ENCODE measurements at regions not wholly inside any gene's neighbourhood (a gene's known extent, or its start where the extent isn't known, plus 50 kb on each side); places are given as distances from the start of the nearest gene placed in this dataset.

- no peaks in the 10 kb centered on the region for H3K4me1 ChIP-seq (ENCODE audit: low read depth, poor library complexity, severe bottlenecking)
- no peak overlapping the region for H3K4me2 ChIP-seq
- no peak for TF ChIP-seq CTCF (conservative IDR thresholded peaks at IDR 0.05; ENCODE audit: low read depth, low read length)
- H4K20me1 ChIP-seq (ENCODE audit: insufficient read depth): no peaks in the 10 kb centered on the region
- H3K4me3 ChIP-seq (IDR thresholded peaks at IDR 0.05; ENCODE audit: insufficient read depth, low read depth, low read length): no peak overlapping the region
- H3K9ac ChIP-seq: no peak overlapping the region
- H3K27ac ChIP-seq: no peak overlapping the region
- no peaks in the 10 kb centered on the region for H3K36me3 ChIP-seq (ENCODE audit: insufficient read depth)
- H2AFZ ChIP-seq (ENCODE audit: low read depth): no peak overlapping the region
- H3K79me2 ChIP-seq (ENCODE audit: insufficient read depth, low read depth): no peaks in the 10 kb centered on the region
- no peaks in the 10 kb centered on the region for H3K27me3 ChIP-seq (ENCODE audit: insufficient read depth, low read depth)
Observed at GRCh38 chr2:49278561-49278960, 124.2 kb upstream of the FSHR start.

GRCh38 chr2:49278141-49278540 is 123.8 kb upstream of the FSHR start:
- Histone ChIP-seq H3K27ac (no peak overlapping the region), H3K4me2 (no peak overlapping the region), H3K36me3 (ENCODE audit: insufficient read depth) (no peaks in the 10 kb centered on the region), H3K79me2 (ENCODE audit: insufficient read depth, low read depth) (no peaks in the 10 kb centered on the region), H3K4me1 (ENCODE audit: low read depth, poor library complexity, severe bottlenecking) (no peaks in the 10 kb centered on the region), H2AFZ (ENCODE audit: low read depth) (no peak overlapping the region), H3K4me3 (IDR thresholded peaks at IDR 0.05; ENCODE audit: insufficient read depth, low read depth, low read length) (no peak overlapping the region), H4K20me1 (ENCODE audit: insufficient read depth) (no peaks in the 10 kb centered on the region), H3K9ac (no peak overlapping the region), H3K27me3 (ENCODE audit: insufficient read depth, low read depth) (no peaks in the 10 kb centered on the region)
- no peak for TF ChIP-seq CTCF (conservative IDR thresholded peaks at IDR 0.05; ENCODE audit: low read depth, low read length)

- no peak overlapping the region for H3K4me3 ChIP-seq (IDR thresholded peaks at IDR 0.05; ENCODE audit: insufficient read depth, low read depth, low read length)
- no peak for TF ChIP-seq CTCF (conservative IDR thresholded peaks at IDR 0.05; ENCODE audit: low read depth, low read length)
- H3K9ac ChIP-seq: no peak overlapping the region
- no peaks in the 10 kb centered on the region for H3K79me2 ChIP-seq (ENCODE audit: insufficient read depth, low read depth)
- no peak overlapping the region for H3K27ac ChIP-seq
- no peak overlapping the region for H3K4me2 ChIP-seq
- no peaks in the 10 kb centered on the region for H3K4me1 ChIP-seq (ENCODE audit: low read depth, poor library complexity, severe bottlenecking)
- no peak overlapping the region for H2AFZ ChIP-seq (ENCODE audit: low read depth)
- H4K20me1 ChIP-seq (ENCODE audit: insufficient read depth): no peaks in the 10 kb centered on the region
- H3K27me3 ChIP-seq (ENCODE audit: insufficient read depth, low read depth): no peaks in the 10 kb centered on the region
- no peaks in the 10 kb centered on the region for H3K36me3 ChIP-seq (ENCODE audit: insufficient read depth)
Observed at GRCh38 chr2:49271060-49271606, 116.8 kb upstream of the FSHR start.

- H3K9ac ChIP-seq: no peak overlapping the region
- H2AFZ ChIP-seq (ENCODE audit: low read depth): no peak overlapping the region
- no peaks in the 10 kb centered on the region for H3K79me2 ChIP-seq (ENCODE audit: insufficient read depth, low read depth)
- TF ChIP-seq CTCF (conservative IDR thresholded peaks at IDR 0.05; ENCODE audit: low read depth, low read length): no peak
- no peaks in the 10 kb centered on the region for H3K4me1 ChIP-seq (ENCODE audit: low read depth, poor library complexity, severe bottlenecking)
- H4K20me1 ChIP-seq (ENCODE audit: insufficient read depth): no peaks in the 10 kb centered on the region
- H3K36me3 ChIP-seq (ENCODE audit: insufficient read depth): no peaks in the 10 kb centered on the region
- no peaks in the 10 kb centered on the region for H3K27me3 ChIP-seq (ENCODE audit: insufficient read depth, low read depth)
- H3K4me2 ChIP-seq: no peak overlapping the region
- no peak overlapping the region for H3K4me3 ChIP-seq (IDR thresholded peaks at IDR 0.05; ENCODE audit: insufficient read depth, low read depth, low read length)
- H3K27ac ChIP-seq: no peak overlapping the region
Observed at GRCh38 chr2:49270091-49270490, 115.8 kb upstream of the FSHR start.

Measured in KMS-11 (cell line).